NOMO-1 treated with dmso at 0.1 percent for 144 hours (cell line): ENCODE measurements at regions not wholly inside any gene's neighbourhood (a gene's known extent, or its start where the extent isn't known, plus 50 kb on each side); places are given as distances from the start of the nearest gene placed in this dataset.
"Not testable (repeated sequence)": the region's sequence is repeated elsewhere in the genome, so short reads cannot be mapped to it uniquely, and the experiment has no call there.

Experiments
- DNase-seq: peaks from one replicate; lab custom pipeline; 2025; ENCODE audit not compliant: unreplicated experiment; lab: John Stamatoyannopoulos, UW

- DNase-seq: no peak
Observed at GRCh38 chr20:4441871-4442270, 192.8 kb upstream of the ADRA1D start.

DNA sequence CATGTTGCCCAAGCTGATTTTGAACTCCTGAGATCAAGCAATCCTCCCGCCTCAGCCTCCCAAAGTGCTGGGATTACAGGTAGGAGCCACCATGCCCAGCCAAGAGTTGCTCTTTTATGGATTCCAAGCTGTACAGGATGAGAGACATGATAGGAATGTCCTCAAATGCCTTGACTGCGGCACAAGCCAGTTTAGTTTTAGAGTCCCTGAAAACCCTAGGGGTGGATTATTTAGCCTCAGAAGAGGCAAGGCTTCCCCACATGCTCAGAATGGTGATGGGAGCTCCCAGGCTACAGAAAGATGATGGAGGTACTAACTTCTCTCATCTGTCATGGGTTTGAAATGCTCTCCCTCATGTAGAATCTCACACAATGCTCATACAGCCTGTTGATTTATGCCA lies 192.1 kb upstream of the ADRA1D start:
- no peak for DNase-seq

- no peak for DNase-seq
Observed at GRCh38 chr20:4439461-4439860, 190.4 kb upstream of the ADRA1D start.

DNA sequence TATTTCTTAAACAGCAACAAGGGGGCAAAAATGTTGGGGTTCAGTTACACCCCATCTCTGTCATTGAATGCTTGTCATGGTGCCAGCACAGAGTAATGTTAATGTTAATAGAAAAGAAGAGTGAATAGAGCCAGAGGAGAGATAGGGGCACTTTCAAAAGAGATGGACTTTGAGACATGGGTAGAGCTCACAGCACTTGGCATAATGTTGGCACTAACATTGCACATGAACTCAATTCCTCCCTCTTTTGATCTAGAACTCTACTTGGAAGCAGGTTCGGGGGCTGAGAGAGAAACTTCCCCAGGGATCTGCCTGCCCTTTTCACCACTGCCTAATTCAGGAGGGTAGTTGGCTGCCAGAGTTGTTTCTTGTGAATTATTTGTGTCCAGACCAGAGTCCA lies 188.0 kb upstream of the ADRA1D start:
- no peak for DNase-seq

DNA sequence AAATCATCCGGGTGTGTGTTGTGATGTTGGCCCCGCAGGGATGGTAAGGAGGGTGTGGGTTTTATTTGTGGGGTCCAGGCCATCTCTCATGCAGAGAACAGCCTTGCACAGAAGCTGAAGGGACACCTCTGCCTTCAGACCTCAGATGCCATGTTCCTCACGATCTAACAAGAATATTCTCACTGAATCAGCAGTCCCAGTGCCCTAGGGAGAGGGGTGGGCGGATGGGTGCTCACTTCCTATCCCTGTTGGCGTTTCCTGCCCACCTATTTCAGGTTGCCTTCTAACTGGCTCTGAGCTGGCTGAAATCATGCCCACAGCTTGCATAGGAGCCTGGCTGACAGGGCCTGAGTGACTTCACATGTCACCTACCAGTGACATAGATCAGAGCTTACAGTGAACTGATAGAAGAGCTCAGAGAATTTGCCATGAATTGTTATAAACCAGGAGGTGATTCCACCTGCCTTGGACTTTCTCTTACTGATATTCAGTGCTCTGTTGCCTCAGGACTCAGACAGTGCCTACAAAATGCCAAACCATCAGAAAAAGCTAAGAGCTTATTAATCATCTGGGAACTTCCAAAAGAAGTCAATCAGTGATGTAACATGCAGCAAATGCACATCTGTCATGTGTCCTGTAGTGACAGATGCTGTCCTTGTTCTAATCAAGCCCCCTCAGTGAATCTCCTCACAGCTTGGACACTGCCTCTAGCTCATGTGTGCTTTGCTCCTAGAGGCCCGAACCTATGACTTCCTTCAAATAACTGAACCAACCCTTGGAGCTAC lies 186.8 kb upstream of the ADRA1D start:
- no peak for DNase-seq

DNA sequence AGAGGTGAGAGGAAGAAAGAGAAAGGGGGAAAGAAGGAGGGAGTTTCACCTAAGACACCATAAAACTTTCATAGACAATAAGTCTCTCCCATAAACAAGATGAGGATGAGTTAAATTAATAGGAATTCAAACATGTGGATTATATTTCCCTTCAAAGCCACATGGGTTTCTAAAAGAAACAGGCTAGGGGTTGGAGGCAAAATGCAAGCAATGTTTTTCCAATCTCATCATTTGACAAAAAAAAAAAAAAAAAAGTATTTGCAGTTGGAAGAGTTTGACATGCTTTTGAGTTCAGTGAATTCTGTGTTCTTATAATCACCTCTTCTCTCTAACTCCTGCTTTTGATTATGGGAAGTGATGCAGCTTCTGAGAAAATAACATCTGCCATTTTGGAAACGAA lies 186.1 kb upstream of the ADRA1D start:
- DNase-seq: no peak

GRCh38 chr20:4434681-4435080 lies 185.6 kb upstream of the ADRA1D start:
- DNase-seq: no peak

GRCh38 chr20:4431446-4431845 lies 182.4 kb upstream of the ADRA1D start:
- no peak for DNase-seq

- DNase-seq: not testable (repeated sequence)
Observed at GRCh38 chr20:4430826-4431225, 181.7 kb upstream of the ADRA1D start.

DNA sequence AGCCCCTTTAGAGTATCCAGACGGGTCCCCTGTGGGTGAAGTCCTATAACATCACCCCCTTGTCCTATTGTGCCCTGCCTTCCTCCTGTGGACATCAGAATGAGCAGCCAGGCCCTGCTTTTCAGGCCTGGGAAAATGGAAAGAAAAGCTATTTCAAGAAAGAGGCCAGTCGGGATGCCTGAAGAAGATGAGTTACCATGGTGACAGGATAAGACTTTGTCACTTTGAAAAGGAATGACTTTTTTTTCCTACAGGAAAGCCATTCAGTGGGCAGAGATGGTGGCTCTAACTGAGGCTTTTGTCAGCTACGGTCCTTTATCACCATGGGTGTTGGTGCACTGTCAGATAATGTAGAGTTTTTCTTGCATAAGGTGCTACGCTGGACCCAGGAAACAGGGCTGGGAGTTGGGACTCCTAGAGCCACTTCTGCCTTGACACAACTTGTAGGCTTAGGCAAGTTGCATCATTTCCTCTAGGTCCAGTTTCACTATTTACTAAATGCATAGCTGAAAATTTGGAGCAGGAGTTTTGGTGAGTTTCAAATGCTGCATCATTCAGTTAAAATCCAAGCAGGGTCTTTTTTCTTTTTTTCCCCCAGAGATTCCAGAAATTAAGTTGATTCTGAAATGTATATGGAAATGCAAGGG lies 179.0 kb upstream of the ADRA1D start:
- DNase-seq: peak; percentile 5

- no peak for DNase-seq
Observed at GRCh38 chr20:4418141-4418540, 169.1 kb upstream of the ADRA1D start.

GRCh38 chr20:4415281-4415680 lies 166.2 kb upstream of the ADRA1D start:
- DNase-seq: no peak

DNA sequence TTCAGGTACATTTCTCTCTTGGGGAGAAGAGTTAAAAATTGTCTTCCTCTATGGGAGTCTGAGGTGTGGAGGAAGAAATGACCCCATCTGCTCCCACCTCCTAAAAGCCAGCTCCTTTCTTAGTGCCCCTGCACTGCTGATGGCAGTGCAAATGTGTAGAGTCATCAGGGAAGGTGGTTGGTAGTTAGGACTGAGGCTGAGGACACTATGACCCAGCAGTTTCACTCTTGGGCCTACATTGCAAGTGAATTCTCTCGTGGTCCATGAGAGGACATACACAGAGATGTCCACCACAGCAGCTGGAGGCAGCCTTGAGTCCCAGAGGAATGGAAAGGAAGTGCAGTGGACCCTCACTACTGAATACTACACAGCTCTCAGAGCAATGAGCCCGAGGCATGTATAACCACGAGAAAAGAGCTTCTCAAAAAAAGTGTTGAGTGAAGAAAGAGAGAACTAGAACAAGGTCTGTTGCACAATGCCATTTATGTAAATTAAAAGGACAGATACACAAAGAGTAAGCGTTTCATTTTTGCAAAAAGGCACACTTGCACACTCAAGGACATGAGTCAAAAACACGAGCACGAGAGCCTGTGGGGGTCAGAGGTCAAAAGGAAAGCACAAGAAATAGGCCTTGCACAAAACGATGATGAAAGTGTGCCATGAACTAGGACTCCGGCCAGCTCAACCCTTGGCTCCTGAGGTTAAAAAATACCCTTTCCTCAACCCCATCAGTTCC lies 164.4 kb upstream of the ADRA1D start:
- peak; percentile 4 for DNase-seq

GRCh38 chr20:4412216-4412615 lies 163.1 kb upstream of the ADRA1D start:
- no peak for DNase-seq

GRCh38 chr20:4411744-4412143 lies 162.7 kb upstream of the ADRA1D start:
- DNase-seq: no peak

GRCh38 chr20:4406627-4407026 lies 157.5 kb upstream of the ADRA1D start:
- DNase-seq: no peak

DNA sequence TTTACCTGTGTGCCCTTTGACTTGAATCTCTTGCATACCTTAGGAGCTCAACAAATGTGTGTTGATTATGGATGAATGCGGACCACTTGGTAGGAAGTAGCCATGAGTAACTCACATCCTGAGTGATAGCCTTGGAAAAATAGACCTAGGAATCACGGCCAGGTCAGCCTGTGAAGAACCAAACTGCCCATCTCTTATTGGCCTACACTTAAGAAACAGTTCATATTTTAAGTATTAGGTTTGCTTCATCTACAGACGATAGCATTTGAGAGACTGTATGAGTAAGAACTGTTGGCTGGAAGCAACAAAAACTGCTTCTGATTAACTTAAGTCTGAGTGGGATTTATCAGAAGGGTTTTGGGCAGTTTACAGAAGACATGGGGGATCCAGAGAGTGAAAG lies 152.5 kb upstream of the ADRA1D start:
- no peak for DNase-seq

DNA sequence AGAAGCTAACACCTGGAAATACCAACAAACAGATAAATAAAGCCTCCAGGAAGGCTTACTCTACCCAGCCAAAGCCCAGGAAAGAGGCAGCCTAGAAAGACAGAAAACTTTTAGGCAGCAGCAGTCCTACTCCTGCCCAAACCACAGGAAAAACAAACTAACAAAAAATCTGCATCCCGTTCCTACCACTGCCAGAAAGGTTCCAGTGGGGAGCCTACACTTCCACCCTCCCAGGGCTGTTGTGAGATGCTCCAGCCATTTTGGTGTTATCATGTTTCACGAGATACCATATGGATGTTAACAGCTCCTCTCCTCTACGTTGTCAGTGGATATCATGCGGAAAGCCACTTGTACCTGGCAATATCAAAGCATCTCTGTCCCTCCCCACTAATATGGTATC lies 135.9 kb upstream of the ADRA1D start:
- DNase-seq: no peak

- DNase-seq: no peak
Observed at GRCh38 chr20:4383961-4384360, 134.9 kb upstream of the ADRA1D start.

- peak; percentile 50 for DNase-seq
Observed at GRCh38 chr20:4375881-4376280, 126.8 kb upstream of the ADRA1D start.

GRCh38 chr20:4373454-4373853 lies 124.4 kb upstream of the ADRA1D start:
- no peak for DNase-seq

DNA sequence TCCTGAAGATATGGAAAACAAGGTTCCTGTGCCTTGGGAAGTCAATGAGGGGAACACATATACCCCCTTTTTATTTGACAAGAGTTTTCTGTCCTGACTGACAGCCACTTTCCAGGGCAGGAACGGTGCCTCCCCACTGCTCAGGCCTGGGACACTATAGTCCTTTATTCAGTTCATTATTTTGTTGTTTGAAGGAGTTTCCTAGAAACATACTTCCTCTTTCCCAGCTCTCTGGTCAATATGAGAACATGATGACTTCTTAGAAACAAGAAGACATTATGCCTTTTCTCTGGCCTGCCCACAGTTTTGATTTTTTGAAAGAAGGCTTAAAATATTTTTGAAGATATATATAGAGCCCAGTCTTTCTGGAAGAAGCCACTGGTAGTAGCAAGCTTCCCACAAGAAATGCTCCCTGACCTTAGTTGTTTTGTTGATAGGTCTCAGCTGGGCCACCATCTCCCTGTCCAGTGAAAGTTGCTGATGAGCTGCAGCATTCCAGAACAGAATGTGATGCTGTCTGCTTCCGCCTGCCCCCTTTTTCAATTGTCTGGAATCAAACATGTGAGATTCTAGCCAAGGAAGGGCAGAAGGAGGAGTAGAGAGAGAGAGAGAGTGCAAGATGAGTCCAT lies 122.7 kb upstream of the ADRA1D start:
- DNase-seq: peak; percentile 4
